ENCODE measurements at regions not wholly inside any gene's neighbourhood (a gene's known extent, or its start where the extent isn't known, plus 50 kb on each side); places are given as distances from the start of the nearest gene placed in this dataset.

- no peak for DNase-seq (ENCODE audit: low read depth in 4 of 4, low spot score in 3 of 4)
Observed at GRCh38 chr11:93959663-93960062, 61.5 kb upstream of the HEPHL1 start.

DNA sequence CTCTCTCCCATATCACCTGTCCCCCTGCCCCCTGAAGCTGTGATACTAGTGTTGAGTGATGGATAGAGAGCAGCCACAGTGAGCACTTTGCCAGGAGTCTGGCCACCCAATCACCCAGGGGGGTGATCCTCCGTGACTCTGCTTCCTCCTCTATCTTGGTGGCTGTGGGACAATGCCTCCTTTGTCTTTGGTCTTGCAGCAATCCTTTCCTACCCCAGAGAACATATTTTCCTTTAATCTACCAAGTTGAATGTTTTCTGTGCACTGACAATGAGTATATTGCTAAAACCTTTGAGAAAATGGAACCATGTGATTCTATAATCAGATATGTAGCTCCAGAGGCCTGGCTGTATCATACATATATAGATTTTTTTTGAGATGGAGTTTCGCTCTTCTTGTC is 58.1 kb upstream of the HEPHL1 start:
- no peak for DNase-seq (ENCODE audit: low read depth in 4 of 4, low spot score in 3 of 4)

GRCh38 chr11:93967258-93967657 is 53.9 kb upstream of the HEPHL1 start:
- no peak for DNase-seq (ENCODE audit: low read depth in 4 of 4, low spot score in 3 of 4)

DNA sequence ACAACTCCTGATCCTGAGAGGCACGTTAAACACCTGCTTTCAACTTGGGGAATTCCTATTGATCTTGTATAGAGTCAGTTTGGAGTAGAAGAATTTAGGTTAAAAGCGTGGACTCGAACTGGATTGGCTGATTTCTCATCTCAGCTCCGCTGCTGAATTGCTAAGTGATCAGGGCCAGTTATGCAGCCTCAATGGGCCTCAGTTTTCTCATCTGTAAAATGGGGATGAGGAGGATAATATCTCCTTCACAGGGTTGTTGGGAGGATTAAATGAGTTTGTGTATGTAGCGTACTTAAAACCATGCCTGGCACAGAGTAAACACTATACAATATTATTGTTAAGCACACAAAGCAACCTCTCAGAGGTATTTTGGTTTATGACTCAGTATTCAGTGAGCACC is 53.2 kb upstream of the HEPHL1 start:
- no peak for DNase-seq (ENCODE audit: low read depth in 4 of 4, low spot score in 3 of 4)

DNA sequence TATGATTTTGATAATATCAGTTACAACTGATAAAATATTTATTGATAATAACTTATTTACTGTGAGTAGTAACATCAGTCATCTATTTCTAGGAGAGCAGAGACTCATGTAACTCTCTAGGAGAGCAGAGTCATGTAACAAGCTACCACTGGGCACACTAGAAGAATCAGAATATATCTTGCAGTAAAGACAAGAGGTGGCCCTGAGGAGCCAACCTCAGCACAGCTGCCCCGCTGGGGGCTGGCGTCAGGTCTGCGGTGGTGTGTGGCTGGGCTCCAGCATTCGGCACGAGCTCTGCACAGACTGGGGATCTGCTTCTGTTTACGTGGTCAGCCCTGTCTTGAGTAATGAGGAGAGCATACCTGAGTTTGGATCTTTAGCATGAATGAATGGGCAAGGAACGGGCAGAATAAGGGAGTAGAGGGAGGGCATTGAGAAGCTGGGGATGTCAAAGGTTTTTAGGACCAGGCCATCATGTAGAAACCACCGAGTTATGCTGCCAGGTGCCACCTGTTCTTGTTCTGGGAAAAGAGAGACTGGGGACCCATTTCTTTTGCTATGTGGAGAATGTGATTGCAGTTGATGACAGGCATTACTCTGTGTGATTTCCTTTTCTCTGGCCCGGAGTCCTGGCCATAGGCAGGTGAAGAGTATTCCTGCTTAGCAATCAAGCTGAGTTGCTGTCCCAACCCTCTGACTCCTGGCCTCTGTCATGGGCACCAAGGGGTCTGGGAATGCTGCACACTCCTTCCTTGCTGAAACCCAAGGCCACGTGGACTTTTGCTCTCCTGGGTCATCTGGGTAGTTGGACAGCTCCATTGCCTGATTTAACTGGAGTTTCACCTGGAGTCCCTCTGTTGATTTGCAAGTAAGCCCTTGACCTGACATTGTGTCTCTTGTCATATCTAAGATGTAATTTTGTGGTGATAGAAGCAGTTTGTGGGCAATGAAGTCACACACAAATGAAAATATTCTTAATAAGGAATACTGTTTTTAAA is 50.9 kb upstream of the HEPHL1 start:
- no peak for DNase-seq (ENCODE audit: low read depth in 4 of 4, low spot score in 3 of 4)

Data from right renal pelvis (tissue), 4 donors.